HG03460 (cell line): ENCODE measurements at regions not wholly inside any gene's neighbourhood (a gene's known extent, or its start where the extent isn't known, plus 50 kb on each side); places are given as distances from the start of the nearest gene placed in this dataset.
A peak's percentile ranks its signal among the peaks of the same experiment; 100 is the strongest.
"Not testable (repeated sequence)": the region's sequence is repeated elsewhere in the genome, so short reads cannot be mapped to it uniquely, and the experiment has no call there.

Source experiments
- ATAC-seq: cut with Tn5 transposase; IDR thresholded peaks from one replicate; pipeline ENCODE4 v1.9.1; 2021; ENCODE audit not compliant: unreplicated experiment

- not testable (repeated sequence) for ATAC-seq
Observed at GRCh38 chr1:66424530-66424929, 109.4 kb upstream of the SGIP1 start.

GRCh38 chr1:66426239-66426853 is 107.6 kb upstream of the SGIP1 start:
- ATAC-seq = no peak

GRCh38 chr1:66430815-66431214 is 103.1 kb upstream of the SGIP1 start:
- not testable (repeated sequence) for ATAC-seq

GRCh38 chr1:66431999-66432398 is 102.0 kb upstream of the SGIP1 start:
- ATAC-seq = no peak

GRCh38 chr1:66433611-66434010 is 100.3 kb upstream of the SGIP1 start:
- no peak for ATAC-seq

GRCh38 chr1:66434096-66434495 is 99.9 kb upstream of the SGIP1 start:
- ATAC-seq = no peak

- ATAC-seq = no peak
Observed at GRCh38 chr1:66435541-66435940, 98.4 kb upstream of the SGIP1 start.

GRCh38 chr1:66436378-66437135 is 97.4 kb upstream of the SGIP1 start:
- peak; percentile 58 for ATAC-seq

- ATAC-seq = no peak
Observed at GRCh38 chr1:66437136-66437401, 96.9 kb upstream of the SGIP1 start.

GRCh38 chr1:66438062-66438461 is 95.9 kb upstream of the SGIP1 start:
- ATAC-seq = no peak

- ATAC-seq = no peak
Observed at GRCh38 chr1:66438501-66438900, 95.5 kb upstream of the SGIP1 start.

- ATAC-seq = peak; percentile 65
Observed at GRCh38 chr1:66439031-66439740, 94.8 kb upstream of the SGIP1 start.

- ATAC-seq = no peak
Observed at GRCh38 chr1:66443793-66444192, 90.2 kb upstream of the SGIP1 start.

- no peak for ATAC-seq
Observed at GRCh38 chr1:66444438-66445265, 89.3 kb upstream of the SGIP1 start.

- peak; percentile 85 for ATAC-seq
Observed at GRCh38 chr1:66445492-66446181, 88.3 kb upstream of the SGIP1 start.

GRCh38 chr1:66446261-66447001 is 87.5 kb upstream of the SGIP1 start:
- ATAC-seq = peak; percentile 48

GRCh38 chr1:66450043-66450514 is 83.9 kb upstream of the SGIP1 start:
- no peak for ATAC-seq

- ATAC-seq = no peak
Observed at GRCh38 chr1:66450847-66451246, 83.1 kb upstream of the SGIP1 start.

GRCh38 chr1:66452162-66452561 is 81.8 kb upstream of the SGIP1 start:
- no peak for ATAC-seq

- ATAC-seq = no peak
Observed at GRCh38 chr1:66452982-66453381, 81.0 kb upstream of the SGIP1 start.
